Endothelial cell (in vitro differentiated cells): ENCODE measurements at regions not wholly inside any gene's neighbourhood (a gene's known extent, or its start where the extent isn't known, plus 50 kb on each side); places are given as distances from the start of the nearest gene placed in this dataset.

Experiments used
- DNase-seq: peaks from one replicate; pipeline ENCODE4 v3.0.0; 2021; ENCODE audit warnings: low spot score
- H3K27ac Mint-ChIP-seq: one replicate; pipeline ENCODE4 v1.8.0; 2021; ENCODE audit warnings: mixed read lengths, inconsistent platforms; ENCODE audit not compliant: unreplicated experiment
- H3K27me3 Mint-ChIP-seq: one replicate; pipeline ENCODE4 v1.8.0; 2021; ENCODE audit warnings: mild to moderate bottlenecking, moderate library complexity, mixed read lengths, inconsistent platforms; ENCODE audit not compliant: unreplicated experiment
- H3K36me3 Mint-ChIP-seq: one replicate; pipeline ENCODE4 v1.8.0; 2021; ENCODE audit warnings: mild to moderate bottlenecking, low read depth, mixed read lengths, inconsistent platforms; ENCODE audit not compliant: unreplicated experiment
- H3K4me1 Mint-ChIP-seq: one replicate; pipeline ENCODE4 v1.8.0; 2021; ENCODE audit warnings: mild to moderate bottlenecking, mixed read lengths, inconsistent platforms; ENCODE audit not compliant: unreplicated experiment
- H3K4me3 Mint-ChIP-seq: one replicate; pipeline ENCODE4 v1.8.0; 2021; ENCODE audit warnings: mild to moderate bottlenecking, mixed read lengths, inconsistent platforms; ENCODE audit not compliant: unreplicated experiment
- H3K9me3 Mint-ChIP-seq: one replicate; pipeline ENCODE4 v1.8.0; 2021; ENCODE audit warnings: mixed read lengths, inconsistent platforms; ENCODE audit not compliant: unreplicated experiment
- TF ChIP-seq, protein P1 (sequence below): fragments of 200-600 bp; sonication (generic); IDR thresholded peaks from one replicate; pipeline ENCODE4 v1.5.0; 2021; ENCODE audit warnings: antibody characterized with exemption; ENCODE audit not compliant: unreplicated experiment

- H3K27me3 Mint-ChIP-seq = peaks cover 2% of the 10 kb centered on the region
Observed at GRCh38 chr18:27372386-27372785, 187.3 kb upstream of the CHST9 start.

GRCh38 chr18:27366665-27367064, 181.6 kb upstream of the CHST9 start:
- Mint-ChIP-seq H3K27me3 (no peaks in the 10 kb centered on the region), H3K4me1 (no peaks in the 10 kb centered on the region), H3K27ac (no peak overlapping the region), H3K4me3 (no peak overlapping the region), H3K36me3 (no peaks in the 10 kb centered on the region), H3K9me3 (no peaks in the 10 kb centered on the region)
- TF ChIP-seq, protein P1, sequence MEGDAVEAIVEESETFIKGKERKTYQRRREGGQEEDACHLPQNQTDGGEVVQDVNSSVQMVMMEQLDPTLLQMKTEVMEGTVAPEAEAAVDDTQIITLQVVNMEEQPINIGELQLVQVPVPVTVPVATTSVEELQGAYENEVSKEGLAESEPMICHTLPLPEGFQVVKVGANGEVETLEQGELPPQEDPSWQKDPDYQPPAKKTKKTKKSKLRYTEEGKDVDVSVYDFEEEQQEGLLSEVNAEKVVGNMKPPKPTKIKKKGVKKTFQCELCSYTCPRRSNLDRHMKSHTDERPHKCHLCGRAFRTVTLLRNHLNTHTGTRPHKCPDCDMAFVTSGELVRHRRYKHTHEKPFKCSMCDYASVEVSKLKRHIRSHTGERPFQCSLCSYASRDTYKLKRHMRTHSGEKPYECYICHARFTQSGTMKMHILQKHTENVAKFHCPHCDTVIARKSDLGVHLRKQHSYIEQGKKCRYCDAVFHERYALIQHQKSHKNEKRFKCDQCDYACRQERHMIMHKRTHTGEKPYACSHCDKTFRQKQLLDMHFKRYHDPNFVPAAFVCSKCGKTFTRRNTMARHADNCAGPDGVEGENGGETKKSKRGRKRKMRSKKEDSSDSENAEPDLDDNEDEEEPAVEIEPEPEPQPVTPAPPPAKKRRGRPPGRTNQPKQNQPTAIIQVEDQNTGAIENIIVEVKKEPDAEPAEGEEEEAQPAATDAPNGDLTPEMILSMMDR = no peak
- DNase-seq = no peak

More at GRCh38 chr18:27372386-27372785, 187.3 kb upstream of the CHST9 start:
- Mint-ChIP-seq H3K4me1 (peaks cover 7% of the 10 kb centered on the region), H3K27ac (no peak overlapping the region), H3K4me3 (no peak overlapping the region), H3K36me3 (no peaks in the 10 kb centered on the region), H3K9me3 (no peaks in the 10 kb centered on the region)
- no peak for DNase-seq
- TF ChIP-seq, protein P1 = no peak

DNA sequence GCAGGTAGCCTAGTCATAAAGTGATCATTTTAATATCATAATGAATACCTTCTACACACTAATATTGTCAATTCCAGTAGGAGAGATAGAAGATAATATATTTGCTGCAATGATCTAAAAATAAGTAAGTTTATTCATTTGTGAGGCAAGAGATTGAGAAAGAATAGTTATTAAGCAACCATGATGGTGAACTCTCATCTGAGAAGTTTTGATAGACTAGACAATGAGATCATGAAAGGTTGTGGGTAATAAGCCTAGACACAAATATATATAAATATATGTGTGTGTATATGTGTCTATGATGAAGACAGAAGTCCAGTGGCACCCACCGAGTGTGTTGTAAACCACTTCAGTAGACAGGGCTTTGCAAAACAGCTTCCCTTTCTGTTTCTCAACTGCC, 181.0 kb upstream of the CHST9 start:
- H3K4me3 Mint-ChIP-seq = no peak overlapping the region
- H3K36me3 Mint-ChIP-seq = no peaks in the 10 kb centered on the region
- H3K27ac Mint-ChIP-seq = no peak overlapping the region
- no peaks in the 10 kb centered on the region for H3K4me1 Mint-ChIP-seq
- DNase-seq = no peak
- no peaks in the 10 kb centered on the region for H3K27me3 Mint-ChIP-seq
- TF ChIP-seq, protein P1 = no peak
- no peaks in the 10 kb centered on the region for H3K9me3 Mint-ChIP-seq

GRCh38 chr18:27363872-27364271, 178.8 kb upstream of the CHST9 start:
- no peaks in the 10 kb centered on the region for H3K36me3 Mint-ChIP-seq
- DNase-seq = no peak
- no peak overlapping the region for H3K4me3 Mint-ChIP-seq
- no peak overlapping the region for H3K27ac Mint-ChIP-seq
- no peaks in the 10 kb centered on the region for H3K27me3 Mint-ChIP-seq
- no peaks in the 10 kb centered on the region for H3K9me3 Mint-ChIP-seq
- H3K4me1 Mint-ChIP-seq = no peaks in the 10 kb centered on the region
- TF ChIP-seq, protein P1 = no peak

DNA sequence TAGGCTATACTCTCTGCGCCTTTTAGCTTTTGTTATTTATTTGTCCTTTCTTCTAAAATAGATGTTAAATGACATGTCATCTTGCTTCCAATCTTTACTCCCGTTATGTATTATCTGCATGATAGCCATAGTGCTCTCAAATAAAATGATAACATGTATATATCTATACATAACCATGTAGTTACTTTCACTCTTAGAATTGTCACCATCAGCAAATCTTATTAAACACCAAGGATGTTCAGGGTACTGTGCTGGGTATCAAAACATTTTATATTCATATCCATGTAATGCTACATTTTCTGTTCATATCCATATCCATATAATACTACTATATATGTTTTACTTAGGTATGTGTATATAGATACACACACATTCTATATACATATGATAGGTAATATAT, 176.4 kb upstream of the CHST9 start:
- H3K9me3 Mint-ChIP-seq = no peaks in the 10 kb centered on the region
- H3K4me1 Mint-ChIP-seq = no peaks in the 10 kb centered on the region
- no peak overlapping the region for H3K27ac Mint-ChIP-seq
- H3K27me3 Mint-ChIP-seq = no peaks in the 10 kb centered on the region
- no peaks in the 10 kb centered on the region for H3K36me3 Mint-ChIP-seq
- no peak for DNase-seq
- no peak overlapping the region for H3K4me3 Mint-ChIP-seq
- TF ChIP-seq, protein P1 = no peak
